Islet of Langerhans (tissue), 1 donor: ENCODE measurements at regions not wholly inside any gene's neighbourhood (a gene's known extent, or its start where the extent isn't known, plus 50 kb on each side); places are given as distances from the start of the nearest gene placed in this dataset.
A peak's percentile ranks its signal among the peaks of the same experiment; 100 is the strongest.

Experiments
- FAIRE-seq: peaks from one replicate; lab custom pipeline; 2011; peaks lifted over from hg19 to GRCh38; lab: Jason Lieb, UNC

GRCh38 chr1:76764638-76765454 lies 102.4 kb upstream of the ST6GALNAC5 start:
- no peak for FAIRE-seq

GRCh38 chr1:76766381-76766780 lies 100.9 kb upstream of the ST6GALNAC5 start:
- no peak for FAIRE-seq

- FAIRE-seq = no peak
Observed at GRCh38 chr1:76769911-76770310, 97.4 kb upstream of the ST6GALNAC5 start.

GRCh38 chr1:76770979-76771378 lies 96.3 kb upstream of the ST6GALNAC5 start:
- no peak for FAIRE-seq

GRCh38 chr1:76781447-76781846 lies 85.8 kb upstream of the ST6GALNAC5 start:
- no peak for FAIRE-seq

GRCh38 chr1:76782809-76783208 lies 84.5 kb upstream of the ST6GALNAC5 start:
- FAIRE-seq = no peak

GRCh38 chr1:76784502-76784901 lies 82.8 kb upstream of the ST6GALNAC5 start:
- FAIRE-seq = peak; percentile 72

- no peak for FAIRE-seq
Observed at GRCh38 chr1:76786222-76786621, 81.1 kb upstream of the ST6GALNAC5 start.

GRCh38 chr1:76793594-76793993 lies 73.7 kb upstream of the ST6GALNAC5 start:
- FAIRE-seq = no peak

GRCh38 chr1:76799700-76800099 lies 67.6 kb upstream of the ST6GALNAC5 start:
- FAIRE-seq = no peak

GRCh38 chr1:76802094-76802493 lies 65.2 kb upstream of the ST6GALNAC5 start:
- no peak for FAIRE-seq

- FAIRE-seq = no peak
Observed at GRCh38 chr1:76807543-76808260, 59.6 kb upstream of the ST6GALNAC5 start.
